Activated CD4-positive, alpha-beta T cell treated with anti-CD3 and anti-CD28 coated beads, Interleukin-2, amount 50 U/mL, for 48 hours (primary cell): ENCODE measurements at regions not wholly inside any gene's neighbourhood (a gene's known extent, or its start where the extent isn't known, plus 50 kb on each side); places are given as distances from the start of the nearest gene placed in this dataset.

Experiments
- DNase-seq, 2 experiments: peaks; one replicate each; pipeline ENCODE4 v3.0.0-alpha.2; 2020

- DNase-seq, result no peak
These were observed 57.5 kb downstream of the OSR1 start for GRCh38 chr2:19300961-19301360.

GRCh38 chr2:19299522-19299921, 58.9 kb downstream of the OSR1 start:
- DNase-seq, result no peak

GRCh38 chr2:19299032-19299431, 59.4 kb downstream of the OSR1 start:
- DNase-seq, result no peak

- no peak for DNase-seq
These were observed 60.7 kb downstream of the OSR1 start for GRCh38 chr2:19297716-19298115.

GRCh38 chr2:19295998-19296502, 62.4 kb downstream of the OSR1 start:
- no peak for DNase-seq

- DNase-seq, result no peak
These were observed 66.4 kb downstream of the OSR1 start for GRCh38 chr2:19292007-19292406.

- no peak for DNase-seq
These were observed 70.1 kb downstream of the OSR1 start for GRCh38 chr2:19288291-19288690.

GRCh38 chr2:19287324-19287723, 71.1 kb downstream of the OSR1 start:
- DNase-seq, result no peak

GRCh38 chr2:19282305-19282704, 76.1 kb downstream of the OSR1 start:
- DNase-seq, result no peak

- no peak for DNase-seq
These were observed 84.0 kb downstream of the OSR1 start for GRCh38 chr2:19274439-19274838.

GRCh38 chr2:19272941-19273470, 85.4 kb downstream of the OSR1 start:
- DNase-seq, result no peak

GRCh38 chr2:19272039-19272438, 86.4 kb downstream of the OSR1 start:
- DNase-seq, result no peak

- DNase-seq, result no peak
These were observed 93.6 kb downstream of the OSR1 start for GRCh38 chr2:19264852-19265251.

GRCh38 chr2:19262150-19262549, 96.3 kb downstream of the OSR1 start:
- no peak for DNase-seq

GRCh38 chr2:19261061-19261460, 97.4 kb downstream of the OSR1 start:
- no peak for DNase-seq

- no peak for DNase-seq
These were observed 102.3 kb downstream of the OSR1 start for GRCh38 chr2:19256121-19256601.

- no peak for DNase-seq
These were observed 102.9 kb downstream of the OSR1 start for GRCh38 chr2:19255481-19255880.

GRCh38 chr2:19251554-19251953, 106.9 kb downstream of the OSR1 start:
- no peak for DNase-seq

GRCh38 chr2:19250906-19251305, 107.5 kb downstream of the OSR1 start:
- DNase-seq, result no peak

- no peak for DNase-seq
These were observed 111.2 kb downstream of the OSR1 start for GRCh38 chr2:19247186-19247585.

- no peak for DNase-seq
These were observed 111.9 kb downstream of the OSR1 start for GRCh38 chr2:19246496-19246895.

- DNase-seq, result no peak
These were observed 113.7 kb downstream of the OSR1 start for GRCh38 chr2:19244460-19245363.

- DNase-seq, result no peak
These were observed 119.9 kb downstream of the OSR1 start for GRCh38 chr2:19238440-19239060.

- no peak for DNase-seq
These were observed 123.1 kb downstream of the OSR1 start for GRCh38 chr2:19235308-19235707.
